ENCODE measurements at regions not wholly inside any gene's neighbourhood (a gene's known extent, or its start where the extent isn't known, plus 50 kb on each side); places are given as distances from the start of the nearest gene placed in this dataset.

GRCh38 chr10:55353414-55353813 is 552.4 kb upstream of the PCDH15 start:
- no peak overlapping the region for H3K4me3 Mint-ChIP-seq
- ATAC-seq, result no peak
- H3K9me3 Mint-ChIP-seq, result peaks cover 20% of the 10 kb centered on the region

GRCh38 chr10:55351431-55351830 is 550.4 kb upstream of the PCDH15 start:
- no peaks in the 10 kb centered on the region for H3K36me3 Mint-ChIP-seq (ENCODE audit: insufficient read depth)
- ATAC-seq (no peak), DNase-seq (no peak)
- no peak overlapping the region for H3K4me3 Mint-ChIP-seq
- H3K27me3 Mint-ChIP-seq (ENCODE audit: low read depth), result no peaks in the 10 kb centered on the region
- H3K9me3 Mint-ChIP-seq, result peaks cover 20% of the 10 kb centered on the region
- H3K4me1 Mint-ChIP-seq (ENCODE audit: low read depth), result no peaks in the 10 kb centered on the region

More at GRCh38 chr10:55353414-55353813, 552.4 kb upstream of the PCDH15 start:
- H3K27me3 Mint-ChIP-seq (ENCODE audit: low read depth), result no peaks in the 10 kb centered on the region
- no peak for DNase-seq
- no peaks in the 10 kb centered on the region for H3K36me3 Mint-ChIP-seq (ENCODE audit: insufficient read depth)
- H3K4me1 Mint-ChIP-seq (ENCODE audit: low read depth), result no peaks in the 10 kb centered on the region

DNA sequence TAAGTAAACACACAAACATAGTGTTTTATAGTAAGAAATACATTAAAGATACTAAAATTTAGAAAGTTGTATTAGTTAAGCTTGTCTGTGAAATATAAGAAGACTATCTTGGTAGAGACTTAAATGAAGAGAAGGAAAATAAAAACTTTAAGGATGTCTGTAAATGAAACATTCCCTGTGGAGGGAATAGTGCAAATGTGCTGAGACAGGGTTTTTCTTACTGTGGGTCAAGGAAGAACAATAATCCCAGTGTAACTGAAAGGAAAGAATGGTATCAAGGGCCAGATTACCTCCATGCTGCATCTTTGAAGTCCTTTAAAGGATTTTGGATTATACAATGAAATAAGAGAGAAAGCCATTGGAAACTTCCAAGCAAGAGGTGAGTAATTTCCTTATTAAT is 547.5 kb upstream of the PCDH15 start:
- no peaks in the 10 kb centered on the region for H3K36me3 Mint-ChIP-seq (ENCODE audit: insufficient read depth)
- no peaks in the 10 kb centered on the region for H3K27me3 Mint-ChIP-seq (ENCODE audit: low read depth)
- no peaks in the 10 kb centered on the region for H3K4me1 Mint-ChIP-seq (ENCODE audit: low read depth)
- no peak for ATAC-seq
- no peak overlapping the region for H3K4me3 Mint-ChIP-seq
- DNase-seq, result no peak
- H3K9me3 Mint-ChIP-seq, result peaks cover 15% of the 10 kb centered on the region

DNA sequence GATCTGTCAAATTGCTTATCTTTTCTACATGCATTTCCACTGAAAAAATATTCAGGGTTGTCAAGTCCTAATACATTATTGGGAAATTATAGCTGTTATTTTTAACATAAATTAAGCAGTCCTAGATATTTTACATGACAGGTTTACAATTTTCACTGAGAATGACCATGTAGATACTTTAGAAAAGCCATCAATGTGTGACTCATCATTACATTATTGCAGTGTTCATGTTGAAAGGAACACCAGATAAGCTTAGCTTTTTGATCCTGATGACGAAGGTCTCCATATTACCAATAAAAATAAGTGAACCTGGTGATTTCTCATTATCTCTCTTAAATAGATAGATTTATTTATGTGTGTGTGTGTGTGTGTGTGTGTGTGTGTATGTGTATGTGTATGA is 529.5 kb upstream of the PCDH15 start:
- H3K36me3 Mint-ChIP-seq (ENCODE audit: insufficient read depth), result no peaks in the 10 kb centered on the region
- no peaks in the 10 kb centered on the region for H3K4me1 Mint-ChIP-seq (ENCODE audit: low read depth)

DNA sequence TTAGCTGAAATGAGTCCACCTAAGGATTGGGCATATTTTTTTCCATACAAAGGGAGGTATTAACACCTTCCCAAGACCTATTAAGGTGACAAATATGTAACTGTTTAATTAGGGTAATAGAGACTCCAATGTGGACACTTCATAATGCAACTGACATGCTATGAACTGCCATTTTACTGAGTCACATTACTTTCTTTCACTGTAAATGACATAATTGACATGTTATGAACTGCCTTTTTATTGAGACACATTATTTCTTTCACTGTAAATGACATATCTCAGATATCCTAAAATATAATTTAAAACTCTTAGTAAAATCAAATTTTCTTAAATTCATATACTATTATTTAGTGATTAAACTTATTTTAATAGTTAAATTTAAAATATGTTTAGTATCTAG is 528.8 kb upstream of the PCDH15 start:
- H3K4me1 Mint-ChIP-seq (ENCODE audit: low read depth), result no peaks in the 10 kb centered on the region
- no peaks in the 10 kb centered on the region for H3K27me3 Mint-ChIP-seq (ENCODE audit: low read depth)
- no peaks in the 10 kb centered on the region for H3K36me3 Mint-ChIP-seq (ENCODE audit: insufficient read depth)
- H3K4me3 Mint-ChIP-seq, result no peak overlapping the region
- no peak for DNase-seq
- H3K9me3 Mint-ChIP-seq, result peaks cover 18% of the 10 kb centered on the region
- ATAC-seq, result no peak

More for the DNA sequence above, 529.5 kb upstream of the PCDH15 start:
- ATAC-seq (no peak), DNase-seq (no peak)
- Mint-ChIP-seq H3K27me3 (ENCODE audit: low read depth) (no peaks in the 10 kb centered on the region), H3K4me3 (no peak overlapping the region), H3K9me3 (peaks cover 20% of the 10 kb centered on the region)

DNA sequence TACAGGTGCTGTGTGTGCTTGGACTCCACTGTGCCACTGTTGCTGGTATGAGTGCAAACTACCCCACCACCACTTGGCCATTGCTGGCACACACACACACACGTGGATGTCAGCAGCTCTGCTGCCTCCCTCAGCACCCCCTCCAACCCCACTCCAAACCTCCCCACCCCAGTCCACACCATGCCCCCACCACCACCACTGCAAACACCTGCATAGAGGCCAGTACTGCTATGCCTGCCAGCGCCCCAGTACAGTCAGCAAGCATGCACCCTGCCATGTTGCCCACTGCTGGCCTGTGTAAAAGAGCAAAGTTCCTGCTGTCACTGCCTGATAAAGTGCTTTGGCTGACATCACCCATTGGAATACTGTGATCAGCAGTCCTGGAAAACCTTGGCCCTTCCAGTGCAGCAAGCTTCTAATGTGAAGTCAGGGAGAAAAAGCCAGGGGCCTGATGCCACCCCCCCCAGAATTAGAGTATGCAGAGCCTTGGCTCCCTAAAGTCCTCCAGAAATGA is 519.2 kb upstream of the PCDH15 start:
- DNase-seq (no peak), ATAC-seq (no peak)
- Mint-ChIP-seq H3K4me3 (no peak overlapping the region), H3K9me3 (peaks cover 27% of the 10 kb centered on the region), H3K36me3 (ENCODE audit: insufficient read depth) (no peaks in the 10 kb centered on the region), H3K27me3 (ENCODE audit: low read depth) (no peaks in the 10 kb centered on the region), H3K4me1 (ENCODE audit: low read depth) (no peaks in the 10 kb centered on the region)

DNA sequence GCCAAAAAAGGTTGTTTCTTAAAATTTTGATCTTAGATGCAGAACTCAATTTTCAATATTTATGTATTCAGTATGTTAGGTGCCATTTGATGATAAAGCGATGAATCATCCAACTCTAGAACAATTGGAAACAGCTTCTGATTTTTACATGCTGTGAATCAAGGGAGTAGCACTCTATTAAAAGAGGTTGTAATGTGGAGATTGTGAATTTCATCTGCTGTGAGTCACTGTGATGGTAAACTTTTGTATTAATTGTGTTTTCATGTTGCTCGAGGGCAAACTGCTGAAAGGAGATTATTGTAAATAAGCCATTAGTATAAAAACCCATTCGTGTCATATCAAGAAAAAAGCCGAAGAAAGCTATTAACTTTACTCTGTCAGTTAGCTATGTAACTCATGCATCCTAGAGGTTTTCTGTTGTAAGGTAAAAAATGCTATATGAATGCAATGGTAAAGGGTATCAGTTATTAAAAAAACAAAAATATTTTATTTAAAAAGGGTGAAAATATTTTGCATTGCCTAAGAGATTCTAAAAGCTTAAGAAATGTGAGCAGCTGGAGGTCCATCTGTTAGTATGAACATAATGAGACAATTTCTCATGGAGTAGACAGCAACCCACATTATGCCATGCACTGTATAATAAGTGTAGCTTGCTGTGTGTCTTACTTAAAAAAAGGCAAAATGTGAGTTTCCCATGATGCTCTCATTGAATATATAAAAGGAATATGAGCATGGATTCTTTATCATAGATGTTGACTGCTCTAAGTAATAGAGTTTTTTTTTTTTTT is 511.0 kb upstream of the PCDH15 start:
- H3K36me3 Mint-ChIP-seq (ENCODE audit: insufficient read depth), result no peaks in the 10 kb centered on the region
- H3K4me1 Mint-ChIP-seq (ENCODE audit: low read depth), result no peaks in the 10 kb centered on the region
- ATAC-seq, result no peak

GRCh38 chr10:55310143-55310542 is 509.1 kb upstream of the PCDH15 start:
- DNase-seq (no peak), ATAC-seq (no peak)
- Mint-ChIP-seq H3K27me3 (ENCODE audit: low read depth) (no peaks in the 10 kb centered on the region), H3K9me3 (peaks cover 7% of the 10 kb centered on the region), H3K4me3 (no peak overlapping the region), H3K36me3 (ENCODE audit: insufficient read depth) (no peaks in the 10 kb centered on the region), H3K4me1 (ENCODE audit: low read depth) (no peaks in the 10 kb centered on the region)

More for the DNA sequence above, 511.0 kb upstream of the PCDH15 start:
- Mint-ChIP-seq H3K4me3 (no peak overlapping the region), H3K9me3 (no peaks in the 10 kb centered on the region), H3K27me3 (ENCODE audit: low read depth) (no peaks in the 10 kb centered on the region)
- no peak for DNase-seq

DNA sequence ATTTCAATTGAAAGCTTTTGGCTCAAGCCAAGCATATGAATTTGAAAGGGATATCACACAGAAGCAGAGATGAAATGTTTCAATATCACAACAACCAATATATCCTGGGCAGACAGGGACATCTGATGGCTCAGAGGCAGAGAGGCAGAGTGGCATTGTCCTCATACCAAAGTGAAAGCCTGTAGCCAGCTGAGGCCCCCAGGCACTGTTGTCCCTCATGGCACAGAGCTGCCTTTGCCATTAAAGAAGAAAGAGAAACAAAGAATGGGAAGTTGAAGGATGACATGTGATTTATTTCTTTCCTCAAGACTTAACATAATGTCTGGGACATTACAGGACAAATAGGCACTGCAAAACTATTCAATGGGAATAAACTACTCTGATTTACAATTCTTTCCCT is 504.3 kb upstream of the PCDH15 start:
- Mint-ChIP-seq H3K27me3 (ENCODE audit: low read depth) (no peaks in the 10 kb centered on the region), H3K4me3 (no peak overlapping the region), H3K36me3 (ENCODE audit: insufficient read depth) (no peaks in the 10 kb centered on the region), H3K4me1 (ENCODE audit: low read depth) (no peaks in the 10 kb centered on the region), H3K9me3 (peaks cover 7% of the 10 kb centered on the region)
- DNase-seq (no peak), ATAC-seq (no peak)

- peaks cover 14% of the 10 kb centered on the region for H3K9me3 Mint-ChIP-seq
- no peaks in the 10 kb centered on the region for H3K36me3 Mint-ChIP-seq (ENCODE audit: insufficient read depth)
- H3K27me3 Mint-ChIP-seq (ENCODE audit: low read depth), result no peaks in the 10 kb centered on the region
- no peak for DNase-seq
- no peak for ATAC-seq
- no peak overlapping the region for H3K4me3 Mint-ChIP-seq
- H3K4me1 Mint-ChIP-seq (ENCODE audit: low read depth), result no peaks in the 10 kb centered on the region
Measured at GRCh38 chr10:55287346-55287745, 486.3 kb upstream of the PCDH15 start.

DNA sequence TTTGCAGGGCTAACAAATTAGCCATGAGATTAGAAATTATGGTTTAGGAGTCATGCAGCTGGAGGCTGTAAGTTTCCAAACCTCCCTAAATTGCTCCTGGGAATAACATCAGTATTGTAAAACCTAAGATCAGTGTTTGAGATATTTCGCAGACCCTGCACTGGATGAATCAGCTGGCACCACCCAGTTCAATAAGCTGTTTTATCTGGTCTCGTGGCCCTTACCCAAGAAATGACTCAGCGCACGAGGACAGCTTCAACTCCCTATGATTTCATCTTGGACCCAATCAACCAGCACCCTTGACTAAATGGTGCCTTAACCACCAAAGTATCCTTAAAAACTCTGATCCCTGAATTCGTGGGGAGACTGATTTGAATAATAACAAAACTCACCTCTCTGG is 482.0 kb upstream of the PCDH15 start:
- H3K27me3 Mint-ChIP-seq (ENCODE audit: low read depth), result no peaks in the 10 kb centered on the region
- DNase-seq, result no peak
- no peaks in the 10 kb centered on the region for H3K36me3 Mint-ChIP-seq (ENCODE audit: insufficient read depth)
- no peaks in the 10 kb centered on the region for H3K4me1 Mint-ChIP-seq (ENCODE audit: low read depth)
- no peak overlapping the region for H3K4me3 Mint-ChIP-seq
- peaks cover 10% of the 10 kb centered on the region for H3K9me3 Mint-ChIP-seq
- ATAC-seq, result no peak

DNA sequence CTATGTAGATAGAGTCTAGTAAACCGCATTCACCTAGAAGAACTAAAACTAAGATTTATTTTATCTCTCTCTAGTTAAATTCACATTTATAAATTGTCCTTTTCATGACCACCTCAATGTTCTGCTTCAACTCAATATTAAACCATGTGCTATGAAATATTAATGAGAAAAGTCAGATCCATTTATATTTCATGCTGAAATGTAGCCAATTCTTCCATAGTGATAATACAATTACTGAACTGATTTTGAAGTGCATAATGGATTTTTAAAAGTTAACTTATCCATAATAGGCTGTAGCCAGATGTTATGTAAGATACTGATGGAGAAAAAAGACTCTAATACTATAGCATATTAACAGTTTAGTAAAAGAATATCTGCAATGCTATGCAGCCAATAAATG is 479.7 kb upstream of the PCDH15 start:
- no peaks in the 10 kb centered on the region for H3K36me3 Mint-ChIP-seq (ENCODE audit: insufficient read depth)
- no peak for ATAC-seq
- H3K4me3 Mint-ChIP-seq, result no peak overlapping the region
- no peak for DNase-seq
- H3K4me1 Mint-ChIP-seq (ENCODE audit: low read depth), result no peaks in the 10 kb centered on the region
- H3K9me3 Mint-ChIP-seq, result peaks cover 10% of the 10 kb centered on the region
- H3K27me3 Mint-ChIP-seq (ENCODE audit: low read depth), result no peaks in the 10 kb centered on the region

- Mint-ChIP-seq H3K36me3 (ENCODE audit: insufficient read depth) (no peaks in the 10 kb centered on the region), H3K4me1 (ENCODE audit: low read depth) (no peaks in the 10 kb centered on the region), H3K4me3 (no peak overlapping the region), H3K9me3 (peaks cover 8% of the 10 kb centered on the region), H3K27me3 (ENCODE audit: low read depth) (no peaks in the 10 kb centered on the region)
- no peak for DNase-seq
- ATAC-seq, result no peak
Measured at GRCh38 chr10:55277549-55277948, 476.5 kb upstream of the PCDH15 start.

DNA sequence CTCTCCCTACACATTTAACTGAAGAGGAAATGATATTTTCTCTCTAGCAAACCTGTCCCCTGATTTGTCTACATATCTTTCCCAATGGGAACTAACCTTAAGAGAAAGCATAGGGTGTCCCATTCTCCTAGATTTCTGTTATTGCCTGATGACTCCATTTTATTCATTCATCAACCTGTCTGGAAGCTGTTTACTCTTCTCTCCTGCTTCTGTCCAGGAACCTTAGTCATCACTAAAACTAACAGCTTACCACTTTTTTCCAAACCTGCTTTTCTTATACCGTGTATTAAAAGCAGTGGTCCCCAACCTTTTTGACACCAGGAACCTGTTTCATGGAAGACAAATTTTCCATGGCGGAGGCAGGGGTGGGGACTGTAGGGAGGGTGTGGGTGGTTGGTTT is 473.3 kb upstream of the PCDH15 start:
- H3K4me3 Mint-ChIP-seq, result no peak overlapping the region
- H3K36me3 Mint-ChIP-seq (ENCODE audit: insufficient read depth), result no peaks in the 10 kb centered on the region
- no peaks in the 10 kb centered on the region for H3K4me1 Mint-ChIP-seq (ENCODE audit: low read depth)
- DNase-seq (no peak), ATAC-seq (no peak)
- H3K9me3 Mint-ChIP-seq, result peaks cover 3% of the 10 kb centered on the region
- no peaks in the 10 kb centered on the region for H3K27me3 Mint-ChIP-seq (ENCODE audit: low read depth)

GRCh38 chr10:55273946-55274345 is 472.9 kb upstream of the PCDH15 start:
- Mint-ChIP-seq H3K27me3 (ENCODE audit: low read depth) (no peaks in the 10 kb centered on the region), H3K36me3 (ENCODE audit: insufficient read depth) (no peaks in the 10 kb centered on the region), H3K9me3 (peaks cover 3% of the 10 kb centered on the region), H3K4me1 (ENCODE audit: low read depth) (no peaks in the 10 kb centered on the region), H3K4me3 (no peak overlapping the region)
- ATAC-seq (no peak), DNase-seq (no peak)

Data from activated T-cell treated with anti-CD3 and anti-CD28 coated beads, Interleukin-2, amount 50 U/mL, for 4 hours (primary cell).